Uterus (tissue), 3 donors: ENCODE measurements at regions not wholly inside any gene's neighbourhood (a gene's known extent, or its start where the extent isn't known, plus 50 kb on each side); places are given as distances from the start of the nearest gene placed in this dataset.

Source experiments
- DNase-seq, 2 donors: peaks; one replicate each; pipeline ENCODE4 v3.0.0-alpha.2; 2019 to 2020
- H3K27ac ChIP-seq, 2 donors: fragments of 200-600 bp; sonication (generic); 1 replicate in 1 of 2; 2 replicates in 1 of 2; pipeline ENCODE4 v1.5.1; 2016 to 2018
- H3K27me3 ChIP-seq, 2 donors: fragments of 200-600 bp; sonication (generic); one replicate each; pipeline ENCODE4 v1.5.1; 2018 to 2019; ENCODE audit warnings: control low read depth in 1 of 2
- H3K36me3 ChIP-seq, 2 donors: fragments of 200-600 bp; sonication (generic); one replicate each; pipeline ENCODE4 v1.5.1; 2019; ENCODE audit warnings: control low read depth in 1 of 2
- H3K4me1 ChIP-seq, 2 donors: fragments of 200-600 bp; sonication (generic); one replicate each; pipeline ENCODE4 v1.5.1; 2018 to 2019; ENCODE audit warnings: control low read depth in 1 of 2
- H3K4me3 ChIP-seq, 2 donors: fragments of 200-600 bp; sonication (generic); 1 replicate in 1 of 2; 2 replicates in 1 of 2; pipeline ENCODE4 v1.5.1; 2018 to 2019; ENCODE audit warnings: mild to moderate bottlenecking in 1 of 2
- H3K9me3 ChIP-seq, 2 donors: fragments of 200-600 bp; sonication (generic); one replicate each; pipeline ENCODE4 v1.5.1; 2019; ENCODE audit warnings: control low read depth in 1 of 2
- CTCF ChIP-seq, 4 experiments: fragments of 200-600 bp in 2 of 4; fragments of 450-650 bp in 2 of 4; sonication (generic) in 2 of 4; IDR thresholded peaks; one replicate each; pipeline ENCODE4 v1.5.1; 2016 to 2019; ENCODE audit warnings: antibody characterized with exemption in 4 of 4, mild to moderate bottlenecking in 2 of 4, moderate library complexity in 1 of 4
- POLR2A ChIP-seq, 2 donors: fragments of 450-650 bp; IDR thresholded peaks; one replicate each; pipeline ENCODE4 v1.6.1; 2016; ENCODE audit warnings: antibody characterized with exemption in 2 of 2, mild to moderate bottlenecking in 1 of 2, moderate library complexity in 1 of 2
- intact Hi-C: fragments of 100-400 bp; cut with DNase I; formaldehyde crosslinking; loops from one replicate; pipeline ENCODE4 v1.15.1; 2023; ENCODE audit warnings: low total_unique reads
- donor health status: DM: yes; HTN: yes; CAD: no.

- Histone ChIP-seq H3K4me3 (no peak overlapping the region), H3K4me1 (peaks cover 32 to 34% of the 10 kb centered on the region in 2 donors), H3K36me3 (no peaks in the 10 kb centered on the region), H3K27ac (peak overlapping the region; percentile 94 to 95), H3K9me3 (no peaks in the 10 kb centered on the region), H3K27me3 (no peaks in the 10 kb centered on the region)
- DNase-seq = no peak
- intact Hi-C loops = loop anchor here (10.0 kb wide), 1 partner anchor 112 kb away; no protein-coding TSS in a partner anchor
- TF ChIP-seq POLR2A (IDR thresholded peaks at IDR 0.05) = no peak
- no peak for TF ChIP-seq CTCF (IDR thresholded peaks at IDR 0.05)
Observed at GRCh38 chr14:101362529-101363260, 198.6 kb upstream of the DIO3 start.

GRCh38 chr14:101363261-101363555, 198.1 kb upstream of the DIO3 start:
- TF ChIP-seq POLR2A (IDR thresholded peaks at IDR 0.05) (no peak), CTCF (IDR thresholded peaks at IDR 0.05) (no peak)

GRCh38 chr14:101363880-101364391, 197.4 kb upstream of the DIO3 start:
- TF ChIP-seq CTCF (IDR thresholded peaks at IDR 0.05) (no peak), POLR2A (IDR thresholded peaks at IDR 0.05) (no peak)
- peak overlapping the region; percentile 88 to 95 for H3K27ac ChIP-seq
- no peak for DNase-seq
- no peaks in the 10 kb centered on the region for H3K27me3 ChIP-seq
- intact Hi-C loops = loop anchor here (10.0 kb wide), 1 partner anchor 111 kb away; no protein-coding TSS in a partner anchor
- H3K4me3 ChIP-seq = no peak overlapping the region
- H3K9me3 ChIP-seq = no peaks in the 10 kb centered on the region
- H3K4me1 ChIP-seq = peaks cover 21 to 24% of the 10 kb centered on the region in 2 donors
- H3K36me3 ChIP-seq = no peaks in the 10 kb centered on the region

More at GRCh38 chr14:101363261-101363555, 198.1 kb upstream of the DIO3 start:
- H3K4me3 ChIP-seq = no peak overlapping the region
- H3K36me3 ChIP-seq = no peaks in the 10 kb centered on the region
- peak overlapping the region; percentile 88 to 95 for H3K27ac ChIP-seq
- DNase-seq = no peak
- peaks cover 28 to 30% of the 10 kb centered on the region in 2 donors for H3K4me1 ChIP-seq
- intact Hi-C loops = loop anchor here (10.0 kb wide), 1 partner anchor 112 kb away; no protein-coding TSS in a partner anchor
- H3K27me3 ChIP-seq = no peaks in the 10 kb centered on the region
- H3K9me3 ChIP-seq = no peaks in the 10 kb centered on the region

- TF ChIP-seq CTCF (IDR thresholded peaks at IDR 0.05) (no peak), POLR2A (IDR thresholded peaks at IDR 0.05) (peak in 1 of 2 donors; percentile 25)
- intact Hi-C loops = loop anchor here (10.0 kb wide), 1 partner anchor 110 kb away; no protein-coding TSS in a partner anchor
Observed at GRCh38 chr14:101364503-101365328, 196.6 kb upstream of the DIO3 start.

More at GRCh38 chr14:101364503-101365328, 196.6 kb upstream of the DIO3 start:
- Histone ChIP-seq H3K4me3 (peak overlapping the region in 1 of 2 donors; percentile 19), H3K27ac (peak overlapping the region; percentile 88 to 95), H3K27me3 (no peaks in the 10 kb centered on the region), H3K4me1 (peaks cover 18 to 29% of the 10 kb centered on the region in 2 donors), H3K36me3 (no peaks in the 10 kb centered on the region), H3K9me3 (no peaks in the 10 kb centered on the region)
- peak; percentile 96 to 98 for DNase-seq
